ENCODE measurements at regions not wholly inside any gene's neighbourhood (a gene's known extent, or its start where the extent isn't known, plus 50 kb on each side); places are given as distances from the start of the nearest gene placed in this dataset.

GRCh38 chr4:112840619-112841018, 203.7 kb downstream of the LARP7 start:
- DNase-seq (ENCODE audit: insufficient read length, low spot score) (no peak), FAIRE-seq (no peak)
- no peak for TF ChIP-seq CTCF (IDR thresholded peaks at IDR 0.05; ENCODE audit: insufficient read depth, missing control alignments)

DNA sequence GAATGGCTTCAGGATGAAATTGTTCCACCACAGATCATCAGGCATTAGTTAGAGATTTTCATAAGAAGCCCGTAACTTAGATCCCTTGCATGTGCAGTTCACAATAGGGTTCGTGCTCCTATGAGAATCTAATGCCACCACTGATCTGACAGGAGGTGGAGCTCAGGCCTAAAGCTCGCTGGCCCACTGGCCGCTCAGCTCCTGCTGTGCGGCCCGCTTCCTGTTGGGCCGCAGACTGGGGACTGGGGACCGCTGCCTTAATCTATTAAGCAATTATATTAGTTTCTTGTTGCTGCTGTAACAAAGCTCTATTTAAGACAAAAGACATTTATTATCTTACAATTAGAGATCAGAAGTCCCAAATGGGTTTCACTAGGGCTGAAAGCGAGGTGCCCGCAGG, 205.6 kb downstream of the LARP7 start:
- FAIRE-seq (no peak), DNase-seq (ENCODE audit: insufficient read length, low spot score) (no peak)
- TF ChIP-seq CTCF (IDR thresholded peaks at IDR 0.05; ENCODE audit: insufficient read depth, missing control alignments) = no peak

- DNase-seq (ENCODE audit: insufficient read length, low spot score) = no peak
- TF ChIP-seq CTCF (IDR thresholded peaks at IDR 0.05; ENCODE audit: insufficient read depth, missing control alignments) = no peak
- FAIRE-seq = no peak
Observed at GRCh38 chr4:112845386-112845785, 204.1 kb upstream of the ANK2 start.

GRCh38 chr4:112847045-112847444, 202.4 kb upstream of the ANK2 start:
- FAIRE-seq = no peak
- DNase-seq (ENCODE audit: insufficient read length, low spot score) = no peak
- no peak for TF ChIP-seq CTCF (IDR thresholded peaks at IDR 0.05; ENCODE audit: insufficient read depth, missing control alignments)

- FAIRE-seq (no peak), DNase-seq (ENCODE audit: insufficient read length, low spot score) (no peak)
- no peak for TF ChIP-seq CTCF (IDR thresholded peaks at IDR 0.05; ENCODE audit: insufficient read depth, missing control alignments)
Observed at GRCh38 chr4:112847781-112848180, 201.7 kb upstream of the ANK2 start.

GRCh38 chr4:112848911-112849310, 200.5 kb upstream of the ANK2 start:
- DNase-seq (ENCODE audit: insufficient read length, low spot score) (no peak), FAIRE-seq (no peak)

DNA sequence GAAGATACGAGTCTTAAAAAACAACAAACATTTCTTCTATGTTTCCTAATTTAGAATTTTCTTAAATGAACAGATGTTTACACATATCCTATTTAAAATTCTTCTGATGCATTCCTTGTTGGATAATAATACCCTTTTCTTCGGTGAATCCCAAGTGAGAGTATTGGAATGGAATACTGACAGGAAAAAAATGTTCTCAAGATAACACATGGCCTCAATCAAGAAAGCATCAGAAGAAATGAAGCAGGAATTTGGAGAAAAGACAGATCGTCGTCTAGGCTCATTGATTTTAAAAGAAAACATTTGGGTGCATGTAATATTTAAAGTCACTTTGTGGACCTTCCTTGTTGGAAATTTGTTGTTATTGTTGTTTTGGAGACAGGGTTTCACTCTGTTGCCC, 196.9 kb upstream of the ANK2 start:
- no peak for TF ChIP-seq CTCF (IDR thresholded peaks at IDR 0.05; ENCODE audit: insufficient read depth, missing control alignments)
- no peak for FAIRE-seq
- no peak for DNase-seq (ENCODE audit: insufficient read length, low spot score)

More at GRCh38 chr4:112848911-112849310, 200.5 kb upstream of the ANK2 start:
- no peak for TF ChIP-seq CTCF (IDR thresholded peaks at IDR 0.05; ENCODE audit: insufficient read depth, missing control alignments)
